ENCODE measurements at regions not wholly inside any gene's neighbourhood (a gene's known extent, or its start where the extent isn't known, plus 50 kb on each side); places are given as distances from the start of the nearest gene placed in this dataset.

DNA sequence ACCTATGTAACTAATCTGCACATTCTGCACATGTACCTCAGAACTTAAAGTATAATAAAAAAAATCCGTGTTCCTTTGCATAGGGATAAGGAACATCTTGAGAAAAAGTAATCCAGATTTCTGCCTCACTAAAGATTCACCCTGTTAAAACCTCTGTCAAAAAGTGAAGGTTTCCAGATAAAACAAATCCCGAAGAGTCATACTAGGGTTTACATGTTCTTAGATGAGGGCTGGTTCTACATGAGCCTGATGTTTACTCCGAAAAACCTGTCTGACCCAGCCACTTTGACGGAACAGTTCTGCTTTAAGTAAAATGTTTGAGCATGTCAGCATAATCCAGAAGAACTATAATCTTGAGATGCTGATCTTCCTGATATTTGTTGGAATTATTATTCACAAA lies 515.6 kb upstream of the SLC8A1 start:
- no peak overlapping the region for H3K4me3 ChIP-seq (ENCODE audit: control insufficient read depth, low read depth, low read length)
- DNase-seq (ENCODE audit: low read depth): no peak
- TF ChIP-seq, protein P1, sequence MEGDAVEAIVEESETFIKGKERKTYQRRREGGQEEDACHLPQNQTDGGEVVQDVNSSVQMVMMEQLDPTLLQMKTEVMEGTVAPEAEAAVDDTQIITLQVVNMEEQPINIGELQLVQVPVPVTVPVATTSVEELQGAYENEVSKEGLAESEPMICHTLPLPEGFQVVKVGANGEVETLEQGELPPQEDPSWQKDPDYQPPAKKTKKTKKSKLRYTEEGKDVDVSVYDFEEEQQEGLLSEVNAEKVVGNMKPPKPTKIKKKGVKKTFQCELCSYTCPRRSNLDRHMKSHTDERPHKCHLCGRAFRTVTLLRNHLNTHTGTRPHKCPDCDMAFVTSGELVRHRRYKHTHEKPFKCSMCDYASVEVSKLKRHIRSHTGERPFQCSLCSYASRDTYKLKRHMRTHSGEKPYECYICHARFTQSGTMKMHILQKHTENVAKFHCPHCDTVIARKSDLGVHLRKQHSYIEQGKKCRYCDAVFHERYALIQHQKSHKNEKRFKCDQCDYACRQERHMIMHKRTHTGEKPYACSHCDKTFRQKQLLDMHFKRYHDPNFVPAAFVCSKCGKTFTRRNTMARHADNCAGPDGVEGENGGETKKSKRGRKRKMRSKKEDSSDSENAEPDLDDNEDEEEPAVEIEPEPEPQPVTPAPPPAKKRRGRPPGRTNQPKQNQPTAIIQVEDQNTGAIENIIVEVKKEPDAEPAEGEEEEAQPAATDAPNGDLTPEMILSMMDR (conservative IDR thresholded peaks at IDR 0.05; ENCODE audit: control insufficient read depth, insufficient read depth, low read depth, low read length): no peak

DNA sequence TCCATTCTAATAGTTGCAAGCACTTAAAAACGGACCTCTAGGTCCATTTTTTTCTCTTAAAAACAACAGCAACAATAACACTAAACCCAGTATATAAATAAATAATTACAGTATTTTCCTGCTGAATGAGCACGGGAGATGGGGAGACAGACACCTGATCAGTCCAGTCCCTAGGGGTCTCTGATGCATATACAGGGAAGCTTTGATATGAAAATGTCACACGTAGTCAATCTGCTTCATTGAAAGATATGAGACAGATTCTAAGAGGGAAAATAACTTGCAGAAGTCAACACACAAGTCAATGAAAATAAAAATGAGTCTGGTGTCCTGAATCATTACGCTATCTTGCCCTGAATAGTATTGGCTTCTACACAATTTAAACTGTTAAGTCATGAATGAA lies 523.3 kb upstream of the SLC8A1 start:
- H3K4me3 ChIP-seq (ENCODE audit: control insufficient read depth, low read depth, low read length): no peak overlapping the region
- no peak for DNase-seq (ENCODE audit: low read depth)
- TF ChIP-seq, protein P1 (conservative IDR thresholded peaks at IDR 0.05; ENCODE audit: control insufficient read depth, insufficient read depth, low read depth, low read length): no peak

DNA sequence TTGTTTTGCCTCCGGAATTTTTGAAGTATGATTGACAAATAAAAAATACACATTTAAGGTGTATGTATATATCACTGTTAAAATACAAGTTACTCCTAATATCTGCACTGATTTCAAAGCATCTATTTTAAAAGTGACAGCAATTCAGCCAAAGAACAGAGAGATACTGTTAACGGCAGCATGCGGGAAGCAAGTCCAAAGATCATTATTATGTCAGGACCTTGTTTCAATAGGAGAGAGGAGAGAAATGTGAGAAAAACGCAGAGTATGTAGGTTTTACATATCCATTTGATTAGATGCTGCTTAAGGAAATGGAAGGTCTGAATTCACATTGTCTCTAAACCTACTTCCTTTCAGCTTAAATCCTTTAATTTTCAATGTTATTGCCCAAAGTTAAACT lies 545.5 kb upstream of the SLC8A1 start:
- no peak for DNase-seq (ENCODE audit: low read depth)
- H3K4me3 ChIP-seq (ENCODE audit: control insufficient read depth, low read depth, low read length): no peak overlapping the region
- TF ChIP-seq, protein P1 (conservative IDR thresholded peaks at IDR 0.05; ENCODE audit: control insufficient read depth, insufficient read depth, low read depth, low read length): no peak

DNA sequence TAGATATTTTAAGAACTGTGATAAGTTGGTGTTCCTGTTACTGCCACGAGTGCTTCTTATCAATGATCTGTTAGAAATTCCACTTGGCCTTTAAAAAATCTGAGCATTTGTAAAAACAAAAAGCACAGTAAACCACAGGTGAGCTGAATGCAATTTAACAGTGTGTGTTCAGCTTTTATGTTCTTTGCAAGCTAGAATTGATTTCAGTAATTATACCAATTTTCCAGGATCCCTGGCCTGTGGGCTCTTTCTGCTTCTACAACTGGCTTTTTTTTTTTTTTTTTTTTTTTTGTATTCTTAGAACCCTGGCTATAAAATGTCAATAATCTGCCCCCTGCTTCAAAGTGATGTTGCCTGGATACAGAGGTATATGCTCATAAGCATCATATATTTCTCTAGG lies 548.5 kb upstream of the SLC8A1 start:
- no peak overlapping the region for H3K4me3 ChIP-seq (ENCODE audit: control insufficient read depth, low read depth, low read length)
- TF ChIP-seq, protein P1 (conservative IDR thresholded peaks at IDR 0.05; ENCODE audit: control insufficient read depth, insufficient read depth, low read depth, low read length): no peak
- DNase-seq (ENCODE audit: low read depth): no peak

DNA sequence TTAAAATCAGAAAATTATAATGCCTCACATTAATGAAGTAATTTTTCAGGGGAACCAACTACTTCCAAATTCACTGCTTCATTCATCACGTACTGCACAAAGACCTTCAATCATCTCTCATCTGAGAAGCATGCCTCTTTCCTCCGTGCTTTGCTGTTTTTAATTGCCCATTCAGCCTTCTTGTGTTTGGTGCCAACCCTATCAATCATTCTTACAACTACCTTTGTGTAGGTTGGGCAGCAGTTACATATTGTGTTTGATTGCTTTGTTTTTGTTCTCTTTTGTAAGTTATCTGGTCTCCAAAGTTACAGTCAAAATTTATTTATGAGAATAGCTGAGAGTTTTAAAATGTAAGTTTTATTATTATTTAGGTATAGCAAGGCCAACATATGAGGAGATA lies 549.0 kb upstream of the SLC8A1 start:
- no peak overlapping the region for H3K4me3 ChIP-seq (ENCODE audit: control insufficient read depth, low read depth, low read length)
- TF ChIP-seq, protein P1 (conservative IDR thresholded peaks at IDR 0.05; ENCODE audit: control insufficient read depth, insufficient read depth, low read depth, low read length): no peak
- no peak for DNase-seq (ENCODE audit: low read depth)

DNA sequence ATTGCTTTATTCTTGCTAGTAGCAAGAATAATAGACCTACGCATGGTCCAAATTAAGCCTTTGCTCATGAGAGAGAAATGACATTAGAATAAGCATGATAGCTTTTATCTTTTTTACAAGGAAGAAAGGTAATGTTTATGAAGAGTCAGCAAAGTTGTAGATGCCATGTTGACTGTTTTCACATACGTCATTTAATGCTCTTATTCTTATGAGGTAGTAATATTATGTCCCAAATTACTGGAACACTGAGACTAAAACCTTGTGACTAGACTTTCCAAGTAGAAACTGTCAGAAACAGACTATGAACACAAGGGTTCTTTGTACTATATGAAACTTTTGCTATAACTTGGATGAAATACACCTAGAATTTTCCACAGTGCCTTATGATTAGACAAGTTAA lies 552.8 kb upstream of the SLC8A1 start:
- no peak for DNase-seq (ENCODE audit: low read depth)
- no peak overlapping the region for H3K4me3 ChIP-seq (ENCODE audit: control insufficient read depth, low read depth, low read length)
- TF ChIP-seq, protein P1 (conservative IDR thresholded peaks at IDR 0.05; ENCODE audit: control insufficient read depth, insufficient read depth, low read depth, low read length): no peak

DNA sequence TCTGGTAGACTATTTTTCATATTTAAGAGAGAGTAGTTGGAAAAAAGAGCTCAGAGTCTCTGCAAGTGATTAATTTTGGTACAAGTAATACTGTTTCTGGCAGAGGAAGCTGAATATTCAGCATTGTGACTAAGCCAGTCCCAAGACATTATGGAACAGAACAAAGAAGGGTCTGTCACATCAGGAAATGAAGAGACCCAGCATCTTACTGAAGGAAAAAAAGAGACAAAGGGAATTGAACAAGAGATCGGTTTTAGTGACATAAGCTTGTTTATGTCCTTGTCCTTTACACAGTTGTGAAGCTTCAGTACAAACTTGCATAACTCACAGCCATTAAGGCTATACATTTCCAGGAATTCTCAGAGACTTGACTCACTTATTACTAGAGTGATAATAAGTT lies 568.5 kb upstream of the SLC8A1 start:
- no peak for DNase-seq (ENCODE audit: low read depth)
- TF ChIP-seq, protein P1 (conservative IDR thresholded peaks at IDR 0.05; ENCODE audit: control insufficient read depth, insufficient read depth, low read depth, low read length): no peak
- no peak overlapping the region for H3K4me3 ChIP-seq (ENCODE audit: control insufficient read depth, low read depth, low read length)

All from fibroblast of mammary gland (primary cell).